ENCODE measurements at regions not wholly inside any gene's neighbourhood (a gene's known extent, or its start where the extent isn't known, plus 50 kb on each side); places are given as distances from the start of the nearest gene placed in this dataset.
"Not testable (repeated sequence)": the region's sequence is repeated elsewhere in the genome, so short reads cannot be mapped to it uniquely, and the experiment has no call there.

DNA sequence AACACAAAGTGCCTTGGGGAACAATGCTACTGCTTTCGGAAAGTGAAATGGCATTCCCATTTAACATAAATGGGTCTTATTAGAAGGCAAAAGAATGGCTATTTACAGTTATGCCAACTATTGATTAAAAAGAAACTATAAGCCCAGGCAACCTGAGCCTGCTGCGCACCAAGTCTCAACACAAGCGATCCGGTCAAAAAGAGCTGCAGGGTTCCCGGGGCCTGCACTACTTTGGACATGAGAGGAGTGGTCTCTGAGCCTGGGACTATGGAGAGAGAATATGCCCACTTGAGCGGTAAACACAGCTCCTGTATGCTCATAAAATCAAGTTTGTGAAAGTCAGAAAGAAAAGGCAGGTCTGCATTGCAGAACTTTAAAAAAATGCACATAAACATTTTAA is 660.7 kb downstream of the EFNA5 start:
- Histone ChIP-seq H3K27ac (no peak overlapping the region), H2AFZ (no peak overlapping the region), H3K9me3 (ENCODE audit: low read depth) (no peaks in the 10 kb centered on the region), H3K4me3 (no peak overlapping the region), H3K79me2 (no peaks in the 10 kb centered on the region), H3K36me3 (replicated peaks; ENCODE audit: insufficient read depth, low read depth) (no peaks in the 10 kb centered on the region), H3K9me2 (replicated peaks; ENCODE audit: insufficient read depth) (no peaks in the 10 kb centered on the region), H3K4me1 (ENCODE audit: insufficient read depth) (no peaks in the 10 kb centered on the region), H4K20me1 (ENCODE audit: insufficient read depth, poor library complexity, severe bottlenecking) (no peaks in the 10 kb centered on the region), H3K4me2 (no peak overlapping the region), H3K27me3 (no peaks in the 10 kb centered on the region)
- DNase-seq (ENCODE audit: low spot score) = no peak
- 86% methylated on average over 6 of the region's 6 CpGs for WGBS (ENCODE audit: low lambda C conversion rate, missing lambda C conversion rate)
- TF ChIP-seq EZH2phosphoT487 (IDR thresholded peaks at IDR 0.05; ENCODE audit: low read depth, severe bottlenecking, unreplicated experiment) = no peak

DNA sequence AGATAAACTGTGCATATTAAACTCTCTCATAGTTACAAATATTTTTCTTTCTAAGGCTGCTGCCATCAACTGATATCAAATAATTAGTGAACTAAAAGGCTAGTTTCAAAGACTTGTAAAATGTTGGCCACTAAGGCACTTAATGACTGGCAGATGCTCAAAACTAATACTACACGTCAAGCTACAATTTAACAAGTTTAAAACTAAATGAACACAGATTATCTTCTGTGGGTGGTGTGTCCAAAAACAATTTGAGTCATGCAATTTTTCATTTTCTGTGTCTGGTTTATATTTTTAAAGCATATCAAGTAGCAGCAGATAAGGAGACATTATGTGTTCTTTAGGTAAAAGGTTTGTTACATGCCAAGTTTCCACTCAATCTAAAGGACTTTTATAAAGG is 665.1 kb downstream of the EFNA5 start:
- Histone ChIP-seq H3K9me3 (ENCODE audit: low read depth) (no peaks in the 10 kb centered on the region), H3K4me1 (ENCODE audit: insufficient read depth) (no peaks in the 10 kb centered on the region), H3K79me2 (no peaks in the 10 kb centered on the region), H3K27ac (no peak overlapping the region), H2AFZ (peak overlapping the region; percentile 5), H3K9me2 (replicated peaks; ENCODE audit: insufficient read depth) (no peaks in the 10 kb centered on the region), H3K4me3 (no peak overlapping the region), H3K27me3 (no peaks in the 10 kb centered on the region), H3K36me3 (replicated peaks; ENCODE audit: insufficient read depth, low read depth) (no peaks in the 10 kb centered on the region), H3K4me2 (no peak overlapping the region), H4K20me1 (ENCODE audit: insufficient read depth, poor library complexity, severe bottlenecking) (no peaks in the 10 kb centered on the region)
- TF ChIP-seq EZH2phosphoT487 (IDR thresholded peaks at IDR 0.05; ENCODE audit: low read depth, severe bottlenecking, unreplicated experiment) = no peak
- no peak for TF ChIP-seq CTCF (IDR thresholded peaks at IDR 0.05; ENCODE audit: poor library complexity)
- no peak for TF ChIP-seq EZH2 (IDR thresholded peaks at IDR 0.05; ENCODE audit: borderline replicate concordance)
- DNase-seq (ENCODE audit: low spot score) = no peak
- WGBS (ENCODE audit: low lambda C conversion rate, missing lambda C conversion rate) = 44% methylated on average over 1 of the region's 1 CpG

DNA sequence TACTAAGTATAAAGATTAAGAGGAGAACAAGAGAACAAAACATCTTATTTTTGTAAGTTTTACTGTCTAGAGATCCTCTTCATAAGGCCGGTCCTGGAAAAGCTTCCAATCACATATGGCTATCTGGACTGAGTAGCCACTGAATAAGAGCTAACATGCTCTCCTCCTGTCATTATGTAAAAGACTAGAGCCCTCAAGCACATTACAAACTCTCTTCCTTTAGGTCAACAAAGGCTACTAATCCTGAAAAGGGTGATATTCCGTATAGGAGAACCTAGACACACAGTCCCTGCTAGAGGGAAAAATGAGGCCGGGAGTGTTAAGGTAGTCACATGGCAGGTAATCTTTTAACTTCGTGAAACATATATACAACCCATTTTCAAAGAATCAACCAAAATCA is 665.6 kb downstream of the EFNA5 start:
- H3K4me2 ChIP-seq = no peak overlapping the region
- DNase-seq (ENCODE audit: low spot score) = no peak
- no peak overlapping the region for H3K4me3 ChIP-seq
- no peaks in the 10 kb centered on the region for H3K79me2 ChIP-seq
- H2AFZ ChIP-seq = peak overlapping the region; percentile 5
- 58% methylated on average over 4 of the region's 4 CpGs for WGBS (ENCODE audit: low lambda C conversion rate, missing lambda C conversion rate)
- no peaks in the 10 kb centered on the region for H4K20me1 ChIP-seq (ENCODE audit: insufficient read depth, poor library complexity, severe bottlenecking)
- no peaks in the 10 kb centered on the region for H3K27me3 ChIP-seq
- H3K4me1 ChIP-seq (ENCODE audit: insufficient read depth) = no peaks in the 10 kb centered on the region
- H3K9me2 ChIP-seq (replicated peaks; ENCODE audit: insufficient read depth) = no peaks in the 10 kb centered on the region
- no peak overlapping the region for H3K27ac ChIP-seq
- H3K36me3 ChIP-seq (replicated peaks; ENCODE audit: insufficient read depth, low read depth) = no peaks in the 10 kb centered on the region
- no peaks in the 10 kb centered on the region for H3K9me3 ChIP-seq (ENCODE audit: low read depth)
- TF ChIP-seq EZH2 (IDR thresholded peaks at IDR 0.05; ENCODE audit: borderline replicate concordance) = no peak
- no peak for TF ChIP-seq EZH2phosphoT487 (IDR thresholded peaks at IDR 0.05; ENCODE audit: low read depth, severe bottlenecking, unreplicated experiment)
- TF ChIP-seq CTCF (IDR thresholded peaks at IDR 0.05; ENCODE audit: poor library complexity) = no peak

- Histone ChIP-seq H3K4me3 (no peak overlapping the region), H3K9me3 (ENCODE audit: low read depth) (no peaks in the 10 kb centered on the region), H2AFZ (no peak overlapping the region), H3K27ac (no peak overlapping the region), H3K79me2 (no peaks in the 10 kb centered on the region), H3K27me3 (no peaks in the 10 kb centered on the region), H3K4me2 (no peak overlapping the region), H3K36me3 (replicated peaks; ENCODE audit: insufficient read depth, low read depth) (no peaks in the 10 kb centered on the region), H3K9me2 (replicated peaks; ENCODE audit: insufficient read depth) (no peaks in the 10 kb centered on the region), H4K20me1 (ENCODE audit: insufficient read depth, poor library complexity, severe bottlenecking) (no peaks in the 10 kb centered on the region), H3K4me1 (ENCODE audit: insufficient read depth) (no peaks in the 10 kb centered on the region)
- TF ChIP-seq EZH2phosphoT487 (IDR thresholded peaks at IDR 0.05; ENCODE audit: low read depth, severe bottlenecking, unreplicated experiment) = no peak
- TF ChIP-seq EZH2 (IDR thresholded peaks at IDR 0.05; ENCODE audit: borderline replicate concordance) = no peak
- TF ChIP-seq CTCF (IDR thresholded peaks at IDR 0.05; ENCODE audit: poor library complexity) = no peak
- no peak for DNase-seq (ENCODE audit: low spot score)
Observed at GRCh38 chr5:107002115-107002514, 668.6 kb downstream of the EFNA5 start.

GRCh38 chr5:106999506-106999905 is 671.2 kb downstream of the EFNA5 start:
- H3K4me1 ChIP-seq (ENCODE audit: insufficient read depth); H3K4me3 ChIP-seq; H3K9me2 ChIP-seq (replicated peaks; ENCODE audit: insufficient read depth); DNase-seq (ENCODE audit: low spot score); H3K27me3 ChIP-seq; H3K9me3 ChIP-seq (ENCODE audit: low read depth); H3K79me2 ChIP-seq; H4K20me1 ChIP-seq (ENCODE audit: insufficient read depth, poor library complexity, severe bottlenecking); H3K36me3 ChIP-seq (replicated peaks; ENCODE audit: insufficient read depth, low read depth); H3K4me2 ChIP-seq; H3K27ac ChIP-seq; H2AFZ ChIP-seq: not testable (repeated sequence)
- WGBS (ENCODE audit: low lambda C conversion rate, missing lambda C conversion rate) = 97% methylated on average over 6 of the region's 6 CpGs
